HL-60 (cell line): ENCODE measurements at regions not wholly inside any gene's neighbourhood (a gene's known extent, or its start where the extent isn't known, plus 50 kb on each side); places are given as distances from the start of the nearest gene placed in this dataset.

Source experiments
- DNase-seq, 2 experiments: peaks; one replicate each; pipeline ENCODE4 v3.0.0-alpha.2; 2010 to 2020; ENCODE audit warnings: low read depth in 1 of 2, low spot score in 1 of 2
- H3K27ac ChIP-seq: fragments of 250-450 bp; sonication (Bioruptor Pico); replicated peaks from 2 replicates; pipeline ENCODE4 v1.5.1; 2020; ENCODE audit warnings: mild to moderate bottlenecking, moderate library complexity
- H3K27me3 ChIP-seq: fragments of 250-450 bp; sonication (Bioruptor Pico); 2 replicates; pipeline ENCODE4 v1.5.1; 2021; ENCODE audit warnings: mild to moderate bottlenecking, moderate library complexity; ENCODE audit not compliant: insufficient read depth, poor library complexity, severe bottlenecking
- H3K4me3 ChIP-seq: replicated peaks from 2 replicates; pipeline ENCODE4 v1.5.1; 2011; ENCODE audit warnings: mild to moderate bottlenecking, control low read depth, low read length; ENCODE audit not compliant: insufficient read depth
- GABPA ChIP-seq: IDR thresholded peaks from 2 replicates; pipeline ENCODE4 v1.6.1; 2012; ENCODE audit warnings: low read depth
- POLR2AphosphoS5 ChIP-seq: IDR thresholded peaks from 2 replicates; pipeline ENCODE4 v1.6.1; 2012; ENCODE audit warnings: low read depth
- SPI1 ChIP-seq: IDR thresholded peaks from 2 replicates; pipeline ENCODE4 v1.6.1; 2012; ENCODE audit warnings: low read depth, mild to moderate bottlenecking, borderline replicate concordance
- TF ChIP-seq, protein P1 (sequence below): IDR thresholded peaks from 2 replicates; pipeline ENCODE4 v1.6.1; 2012; ENCODE audit warnings: low read depth; ENCODE audit not compliant: insufficient replicate concordance
- TF ChIP-seq, protein P2 (sequence below): IDR thresholded peaks from one replicate; pipeline ENCODE4 v1.5.1; 2011; ENCODE audit warnings: low read length, control low read depth, inconsistent platforms; ENCODE audit not compliant: insufficient read depth

DNA sequence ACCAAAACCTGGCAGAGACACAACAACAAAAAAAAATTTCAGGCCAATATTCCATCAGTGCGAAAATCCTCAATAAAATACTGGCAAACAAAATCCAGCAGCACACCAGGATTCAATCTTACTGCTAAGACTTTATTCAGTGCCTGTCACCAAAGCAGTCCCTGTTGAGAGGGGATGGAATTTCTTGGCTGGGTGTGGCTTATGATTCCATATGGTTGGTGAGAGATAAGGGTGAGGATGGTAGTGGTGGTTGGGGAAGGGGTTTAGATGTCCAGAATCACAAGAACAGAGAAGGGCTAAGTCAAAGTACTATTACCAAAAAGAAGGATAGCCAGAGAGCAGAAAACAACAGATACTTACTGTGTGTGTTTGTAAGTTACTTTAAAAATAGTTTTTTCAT is 152.8 kb upstream of the SLC35B3 start:
- Histone ChIP-seq H3K27me3 (peaks cover 3% of the 10 kb centered on the region), H3K27ac (no peak overlapping the region), H3K4me3 (no peak overlapping the region)
- DNase-seq, result no peak
- no peak for TF ChIP-seq POLR2AphosphoS5
- TF ChIP-seq, protein P1, sequence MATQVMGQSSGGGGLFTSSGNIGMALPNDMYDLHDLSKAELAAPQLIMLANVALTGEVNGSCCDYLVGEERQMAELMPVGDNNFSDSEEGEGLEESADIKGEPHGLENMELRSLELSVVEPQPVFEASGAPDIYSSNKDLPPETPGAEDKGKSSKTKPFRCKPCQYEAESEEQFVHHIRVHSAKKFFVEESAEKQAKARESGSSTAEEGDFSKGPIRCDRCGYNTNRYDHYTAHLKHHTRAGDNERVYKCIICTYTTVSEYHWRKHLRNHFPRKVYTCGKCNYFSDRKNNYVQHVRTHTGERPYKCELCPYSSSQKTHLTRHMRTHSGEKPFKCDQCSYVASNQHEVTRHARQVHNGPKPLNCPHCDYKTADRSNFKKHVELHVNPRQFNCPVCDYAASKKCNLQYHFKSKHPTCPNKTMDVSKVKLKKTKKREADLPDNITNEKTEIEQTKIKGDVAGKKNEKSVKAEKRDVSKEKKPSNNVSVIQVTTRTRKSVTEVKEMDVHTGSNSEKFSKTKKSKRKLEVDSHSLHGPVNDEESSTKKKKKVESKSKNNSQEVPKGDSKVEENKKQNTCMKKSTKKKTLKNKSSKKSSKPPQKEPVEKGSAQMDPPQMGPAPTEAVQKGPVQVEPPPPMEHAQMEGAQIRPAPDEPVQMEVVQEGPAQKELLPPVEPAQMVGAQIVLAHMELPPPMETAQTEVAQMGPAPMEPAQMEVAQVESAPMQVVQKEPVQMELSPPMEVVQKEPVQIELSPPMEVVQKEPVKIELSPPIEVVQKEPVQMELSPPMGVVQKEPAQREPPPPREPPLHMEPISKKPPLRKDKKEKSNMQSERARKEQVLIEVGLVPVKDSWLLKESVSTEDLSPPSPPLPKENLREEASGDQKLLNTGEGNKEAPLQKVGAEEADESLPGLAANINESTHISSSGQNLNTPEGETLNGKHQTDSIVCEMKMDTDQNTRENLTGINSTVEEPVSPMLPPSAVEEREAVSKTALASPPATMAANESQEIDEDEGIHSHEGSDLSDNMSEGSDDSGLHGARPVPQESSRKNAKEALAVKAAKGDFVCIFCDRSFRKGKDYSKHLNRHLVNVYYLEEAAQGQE, result no peak
- TF ChIP-seq, protein P2, sequence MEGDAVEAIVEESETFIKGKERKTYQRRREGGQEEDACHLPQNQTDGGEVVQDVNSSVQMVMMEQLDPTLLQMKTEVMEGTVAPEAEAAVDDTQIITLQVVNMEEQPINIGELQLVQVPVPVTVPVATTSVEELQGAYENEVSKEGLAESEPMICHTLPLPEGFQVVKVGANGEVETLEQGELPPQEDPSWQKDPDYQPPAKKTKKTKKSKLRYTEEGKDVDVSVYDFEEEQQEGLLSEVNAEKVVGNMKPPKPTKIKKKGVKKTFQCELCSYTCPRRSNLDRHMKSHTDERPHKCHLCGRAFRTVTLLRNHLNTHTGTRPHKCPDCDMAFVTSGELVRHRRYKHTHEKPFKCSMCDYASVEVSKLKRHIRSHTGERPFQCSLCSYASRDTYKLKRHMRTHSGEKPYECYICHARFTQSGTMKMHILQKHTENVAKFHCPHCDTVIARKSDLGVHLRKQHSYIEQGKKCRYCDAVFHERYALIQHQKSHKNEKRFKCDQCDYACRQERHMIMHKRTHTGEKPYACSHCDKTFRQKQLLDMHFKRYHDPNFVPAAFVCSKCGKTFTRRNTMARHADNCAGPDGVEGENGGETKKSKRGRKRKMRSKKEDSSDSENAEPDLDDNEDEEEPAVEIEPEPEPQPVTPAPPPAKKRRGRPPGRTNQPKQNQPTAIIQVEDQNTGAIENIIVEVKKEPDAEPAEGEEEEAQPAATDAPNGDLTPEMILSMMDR, result no peak
- TF ChIP-seq SPI1, result no peak
- no peak for TF ChIP-seq GABPA

DNA sequence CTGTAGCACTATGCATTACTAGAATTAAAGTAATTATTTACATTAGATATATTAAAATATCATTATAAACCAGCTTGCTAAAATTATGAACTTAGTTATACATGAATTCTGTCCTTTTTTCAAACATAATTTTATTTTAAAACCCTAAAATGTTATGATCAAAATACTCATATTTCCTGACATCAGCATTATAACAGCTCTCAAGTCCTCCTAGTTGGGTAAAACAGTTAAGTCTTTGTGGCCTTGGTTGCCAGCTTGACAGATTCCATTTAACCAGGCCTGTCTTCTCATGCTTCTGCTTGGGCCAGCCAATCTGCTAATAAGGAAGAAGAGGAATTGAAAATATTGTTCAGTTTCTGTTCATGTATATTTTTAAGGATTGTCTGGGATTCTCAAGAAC is 147.9 kb upstream of the SLC35B3 start:
- Histone ChIP-seq H3K27ac (no peak overlapping the region), H3K27me3 (peaks cover 3% of the 10 kb centered on the region), H3K4me3 (no peak overlapping the region)
- DNase-seq, result no peak
- TF ChIP-seq, protein P2, result no peak
- TF ChIP-seq GABPA (no peak), POLR2AphosphoS5 (no peak), SPI1 (no peak)
- TF ChIP-seq, protein P1, result no peak

DNA sequence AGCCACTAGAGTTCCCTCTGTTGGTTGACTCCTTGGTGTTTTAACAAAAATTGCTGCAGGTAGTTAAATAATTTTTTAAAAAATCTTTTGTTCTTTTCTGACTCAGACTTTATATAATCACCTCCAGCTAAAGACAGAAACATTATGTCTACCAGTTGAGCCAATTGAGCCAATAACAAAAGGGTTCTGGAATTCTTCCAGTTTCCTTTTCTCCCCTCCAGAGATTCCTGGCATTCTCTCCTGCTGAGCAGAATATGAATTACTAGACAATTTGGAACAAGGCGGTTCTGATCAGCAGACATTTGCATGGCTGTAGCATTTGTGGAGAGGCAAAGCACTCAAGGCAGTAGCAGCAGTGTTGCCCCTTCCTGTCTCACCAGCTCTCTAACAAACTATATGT is 144.0 kb upstream of the SLC35B3 start:
- Histone ChIP-seq H3K27ac (no peak overlapping the region), H3K4me3 (no peak overlapping the region), H3K27me3 (no peaks in the 10 kb centered on the region)
- DNase-seq, result no peak
- TF ChIP-seq, protein P2, result no peak

DNA sequence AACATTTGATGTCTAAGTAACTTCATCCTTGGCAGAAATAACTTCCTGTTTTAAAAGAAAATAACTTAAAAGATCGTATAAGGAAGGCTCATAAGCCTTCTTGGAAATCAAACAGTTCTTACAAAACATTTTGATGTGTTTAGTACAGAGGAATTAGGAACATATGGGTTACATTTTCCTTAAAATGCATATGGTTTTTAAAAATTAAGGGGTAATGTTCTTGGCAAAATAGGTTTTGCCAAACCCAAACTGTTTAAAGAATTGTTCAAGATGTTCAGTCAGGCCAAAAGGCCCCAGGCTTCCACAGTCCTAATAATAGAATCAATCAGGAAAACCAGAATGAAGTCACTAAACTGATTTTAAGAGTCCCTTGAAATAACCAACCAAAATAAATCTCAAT is 142.7 kb upstream of the SLC35B3 start:
- no peak overlapping the region for H3K4me3 ChIP-seq
- no peak for TF ChIP-seq SPI1
- TF ChIP-seq, protein P2, result no peak
- TF ChIP-seq, protein P1, result no peak
- TF ChIP-seq GABPA, result no peak
- TF ChIP-seq POLR2AphosphoS5, result no peak
- no peaks in the 10 kb centered on the region for H3K27me3 ChIP-seq
- H3K27ac ChIP-seq, result no peak overlapping the region
- DNase-seq, result no peak
